SK-N-SH (cell line): ENCODE measurements at regions not wholly inside any gene's neighbourhood (a gene's known extent, or its start where the extent isn't known, plus 50 kb on each side); places are given as distances from the start of the nearest gene placed in this dataset.

Experiments used
- CTCF ChIA-PET: fragments of 300-600, 350-600 bp; formaldehyde crosslinking; extraction: SDS; loops from one replicate; lab custom pipeline; 2021; lab: Yijun Ruan, JAX
- POLR2A ChIA-PET: fragments of 350-600 bp; sonication (Branson Sonifier 250); formaldehyde crosslinking; extraction: SDS; loops from one replicate; lab custom pipeline; 2020; ENCODE audit warnings: antibody characterized with exemption, inconsistent platforms; lab: Yijun Ruan, JAX
- DNase-seq: peaks from one replicate; pipeline ENCODE4 v3.0.0; 2012
- H2AFZ ChIP-seq: fragments of 200-600 bp; sonication (generic); 2 replicates; pipeline ENCODE4 v1.8.1; 2016; ENCODE audit warnings: antibody characterized with exemption, mild to moderate bottlenecking, low read depth
- H3F3A ChIP-seq: fragments of 200-600 bp; sonication (generic); replicated peaks from 2 replicates; pipeline ENCODE3; 2016; ENCODE audit warnings: antibody characterized with exemption, mild to moderate bottlenecking; ENCODE audit not compliant: insufficient read depth
- H3K27ac ChIP-seq, 2 experiments: fragments of 200-500 bp in 1 of 2; fragments of 200-600 bp in 1 of 2; sonication (Bioruptor generic) in 1 of 2; sonication (generic), shearing (Covaris generic) in 1 of 2; 2 replicates each; pipeline versions ENCODE4 v1.5.1 to v1.6.1; 2014 to 2016; ENCODE audit warnings: low read depth in 2 of 2, inconsistent platforms in 1 of 2, low read length in 1 of 2, mild to moderate bottlenecking in 1 of 2, mixed read lengths in 1 of 2
- H3K27me3 ChIP-seq: fragments of 200-600 bp; sonication (generic), shearing (Covaris generic); 2 replicates; pipeline ENCODE4 v1.6.1; 2016; ENCODE audit warnings: mixed run types; ENCODE audit not compliant: insufficient read depth
- H3K36me3 ChIP-seq, 2 experiments: fragments of 200-500 bp in 1 of 2; fragments of 200-600 bp in 1 of 2; sonication (Bioruptor generic) in 1 of 2; sonication (generic) in 1 of 2; replicated peaks in 1 of 2; 2 replicates each; pipeline versions ENCODE3 to v1.5.1; 2014 to 2016; ENCODE audit warnings: low read length in 1 of 2, mild to moderate bottlenecking in 1 of 2; ENCODE audit not compliant: insufficient read depth in 2 of 2, control insufficient read depth in 1 of 2
- H3K4me1 ChIP-seq, 2 experiments: fragments of 200-500 bp in 1 of 2; fragments of 200-600 bp in 1 of 2; sonication (Bioruptor generic) in 1 of 2; sonication (generic), shearing (Covaris generic) in 1 of 2; 2 replicates each; pipeline versions ENCODE4 v1.5.1 to v1.6.1; 2014 to 2016; ENCODE audit warnings: low read depth in 1 of 2, low read length in 1 of 2, mixed run types in 1 of 2; ENCODE audit not compliant: insufficient read depth in 2 of 2, control insufficient read depth in 1 of 2
- H3K4me2 ChIP-seq: fragments of 200-600 bp; sonication (generic), shearing (Covaris generic); 2 replicates; pipeline ENCODE4 v1.6.1; 2017; ENCODE audit warnings: mixed run types
- H3K4me3 ChIP-seq, 2 experiments: fragments of 200-500 bp in 1 of 2; fragments of 200-600 bp in 1 of 2; sonication (Bioruptor generic) in 1 of 2; sonication (generic), shearing (Covaris generic) in 1 of 2; 2 replicates each; pipeline versions ENCODE4 v1.5.1 to v1.8.1; 2014 to 2016; ENCODE audit warnings: low read depth in 2 of 2, inconsistent platforms in 1 of 2, low read length in 1 of 2, mild to moderate bottlenecking in 1 of 2, mixed read lengths in 1 of 2, moderate library complexity in 1 of 2
- H3K79me2 ChIP-seq: fragments of 200-600 bp; sonication (generic); 2 replicates; pipeline ENCODE4 v1.8.1; 2017; ENCODE audit warnings: mild to moderate bottlenecking; ENCODE audit not compliant: insufficient read depth
- H3K9ac ChIP-seq: fragments of 200-600 bp; sonication (generic); 2 replicates; pipeline ENCODE4 v1.6.1; 2017; ENCODE audit warnings: mixed run types
- H3K9me2 ChIP-seq: fragments of 200-600 bp; sonication (generic); 2 replicates; pipeline ENCODE4 v1.6.1; 2017; ENCODE audit warnings: mixed run types
- H3K9me3 ChIP-seq: fragments of 200-600 bp; sonication (generic); 2 replicates; pipeline ENCODE4 v1.6.1; 2017; ENCODE audit warnings: mixed run types, mild to moderate bottlenecking, moderate library complexity
- H4K20me1 ChIP-seq: fragments of 200-600 bp; sonication (generic); 2 replicates; pipeline ENCODE4 v1.6.1; 2017; ENCODE audit warnings: mild to moderate bottlenecking, mixed run types; ENCODE audit not compliant: insufficient read depth
- ELF1 ChIP-seq: IDR thresholded peaks from 2 replicates; pipeline ENCODE4 v1.4.0; 2012
- EP300 ChIP-seq, 2 experiments: IDR thresholded peaks; 2 replicates each; pipeline versions ENCODE4 v1.4.0 to v1.6.1; 2012; ENCODE audit warnings: borderline replicate concordance in 1 of 2, low read depth in 1 of 2, low read length in 1 of 2
- FOSL2 ChIP-seq: IDR thresholded peaks from 2 replicates; pipeline ENCODE4 v1.4.0; 2012; ENCODE audit warnings: low read depth, mild to moderate bottlenecking, moderate library complexity, borderline replicate concordance
- MEF2A ChIP-seq: IDR thresholded peaks from 2 replicates; pipeline ENCODE4 v1.4.0; 2012; ENCODE audit warnings: low read depth, borderline replicate concordance
- NRF1 ChIP-seq: IDR thresholded peaks from 2 replicates; pipeline ENCODE4 v1.6.1; 2012; ENCODE audit warnings: low read depth, mild to moderate bottlenecking, low read length
- POLR2AphosphoS5 ChIP-seq: IDR thresholded peaks from 2 replicates; pipeline ENCODE4 v1.6.1; 2012; ENCODE audit warnings: low read depth, low read length
- RCOR1 ChIP-seq: fragments of 150-350 bp; IDR thresholded peaks from 2 replicates; pipeline ENCODE4 v1.6.1; 2017; ENCODE audit warnings: antibody characterized with exemption, low read length
- TCF12 ChIP-seq: IDR thresholded peaks from 2 replicates; pipeline ENCODE4 v1.4.0; 2012
- TEAD4 ChIP-seq: IDR thresholded peaks from 2 replicates; pipeline ENCODE4 v1.4.0; 2012; ENCODE audit warnings: mild to moderate bottlenecking, borderline replicate concordance; ENCODE audit not compliant: insufficient read depth
- WGBS: methylation state at CpG from one replicate; pipeline ENCODE4 v1.1.6; 2017; ENCODE audit warnings: low lambda C conversion rate; 5-methylcytosine and 5-hydroxymethylcytosine counted together
- TF ChIP-seq, protein P1 (sequence below): IDR thresholded peaks from 2 replicates; pipeline ENCODE4 v1.4.0; 2012; ENCODE audit warnings: low read depth, borderline replicate concordance
- TF ChIP-seq, protein P2 (sequence below): fragments of 150-350 bp; IDR thresholded peaks from 2 replicates; pipeline ENCODE4 v1.6.1; 2017; ENCODE audit warnings: antibody characterized with exemption, low read length, low read depth, borderline replicate concordance

DNA sequence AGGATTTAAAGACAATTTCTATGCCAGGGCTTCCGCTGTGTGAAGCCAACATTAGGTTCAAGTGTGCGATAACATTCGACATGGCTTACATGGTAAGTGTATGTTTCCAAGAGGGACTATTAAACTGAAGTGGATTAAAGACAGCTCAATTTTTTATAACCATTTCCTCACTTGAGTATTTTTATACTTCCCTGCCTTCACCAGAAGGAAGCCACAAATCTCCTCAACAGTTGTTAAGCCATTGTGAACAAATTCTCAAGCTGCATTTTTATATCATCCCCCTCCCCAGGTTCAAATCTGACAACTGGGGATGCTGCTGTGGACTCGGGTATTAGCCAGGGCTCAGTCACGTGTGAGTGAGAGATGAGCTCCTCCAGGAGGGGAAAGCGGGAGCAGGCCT is 116.3 kb downstream of the RHOU start:
- no peak overlapping the region for H3K4me3 ChIP-seq
- DNase-seq, result no peak
- H3K79me2 ChIP-seq, result no peaks in the 10 kb centered on the region
- H3K36me3 ChIP-seq, result no peaks in the 10 kb centered on the region
- CTCF ChIA-PET, result no interaction called here
- no peaks in the 10 kb centered on the region for H3F3A ChIP-seq
- H3K4me1 ChIP-seq, result peaks cover 0 to 2% of the 10 kb centered on the region in 2 experiments; a peak in 1 of 4 replicates
- no peaks in the 10 kb centered on the region for H3K9me3 ChIP-seq
- no peaks in the 10 kb centered on the region for H4K20me1 ChIP-seq
- 90% methylated on average over 6 of the region's 6 CpGs for WGBS
- no peak for TF ChIP-seq EP300 (IDR thresholded peaks at IDR 0.05; ENCODE audit: borderline replicate concordance in 1 of 2, low read depth in 1 of 2, low read length in 1 of 2)
- no peak for TF ChIP-seq TEAD4
- no peak for TF ChIP-seq FOSL2
- TF ChIP-seq, protein P1, sequence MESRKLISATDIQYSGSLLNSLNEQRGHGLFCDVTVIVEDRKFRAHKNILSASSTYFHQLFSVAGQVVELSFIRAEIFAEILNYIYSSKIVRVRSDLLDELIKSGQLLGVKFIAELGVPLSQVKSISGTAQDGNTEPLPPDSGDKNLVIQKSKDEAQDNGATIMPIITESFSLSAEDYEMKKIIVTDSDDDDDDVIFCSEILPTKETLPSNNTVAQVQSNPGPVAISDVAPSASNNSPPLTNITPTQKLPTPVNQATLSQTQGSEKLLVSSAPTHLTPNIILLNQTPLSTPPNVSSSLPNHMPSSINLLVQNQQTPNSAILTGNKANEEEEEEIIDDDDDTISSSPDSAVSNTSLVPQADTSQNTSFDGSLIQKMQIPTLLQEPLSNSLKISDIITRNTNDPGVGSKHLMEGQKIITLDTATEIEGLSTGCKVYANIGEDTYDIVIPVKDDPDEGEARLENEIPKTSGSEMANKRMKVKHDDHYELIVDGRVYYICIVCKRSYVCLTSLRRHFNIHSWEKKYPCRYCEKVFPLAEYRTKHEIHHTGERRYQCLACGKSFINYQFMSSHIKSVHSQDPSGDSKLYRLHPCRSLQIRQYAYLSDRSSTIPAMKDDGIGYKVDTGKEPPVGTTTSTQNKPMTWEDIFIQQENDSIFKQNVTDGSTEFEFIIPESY, result no peak
- no peak for TF ChIP-seq ELF1
- TF ChIP-seq, protein P2, sequence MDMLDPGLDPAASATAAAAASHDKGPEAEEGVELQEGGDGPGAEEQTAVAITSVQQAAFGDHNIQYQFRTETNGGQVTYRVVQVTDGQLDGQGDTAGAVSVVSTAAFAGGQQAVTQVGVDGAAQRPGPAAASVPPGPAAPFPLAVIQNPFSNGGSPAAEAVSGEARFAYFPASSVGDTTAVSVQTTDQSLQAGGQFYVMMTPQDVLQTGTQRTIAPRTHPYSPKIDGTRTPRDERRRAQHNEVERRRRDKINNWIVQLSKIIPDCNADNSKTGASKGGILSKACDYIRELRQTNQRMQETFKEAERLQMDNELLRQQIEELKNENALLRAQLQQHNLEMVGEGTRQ, result no peak
- no peak for TF ChIP-seq TCF12
- TF ChIP-seq, all 33 proteins: peak for 0
- Histone ChIP-seq H2AFZ (no peak overlapping the region), H3K4me2 (no peak overlapping the region), H3K27me3 (no peaks in the 10 kb centered on the region), H3K27ac (no peak overlapping the region), H3K9me2 (no peaks in the 10 kb centered on the region), H3K9ac (no peak overlapping the region)
- POLR2A ChIA-PET, result no interaction called here

DNA sequence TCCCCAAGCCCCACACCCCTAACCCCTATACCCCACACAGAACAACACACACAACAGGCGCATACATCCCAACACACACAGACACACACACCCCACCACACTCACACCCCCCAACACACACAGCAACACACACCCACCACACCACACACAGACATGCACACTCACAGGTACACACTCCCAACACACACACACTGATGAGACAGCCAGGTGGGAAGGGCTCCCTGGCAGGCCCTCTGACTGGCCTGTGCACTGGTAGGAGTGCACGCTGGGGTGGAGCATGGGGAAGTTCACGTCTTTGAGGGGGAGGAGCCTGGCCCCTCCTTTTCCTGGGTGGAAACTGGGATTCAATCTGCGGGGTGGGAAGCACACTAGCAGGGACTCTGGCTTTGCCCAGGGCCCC is 116.7 kb downstream of the RHOU start:
- Histone ChIP-seq H3K4me1 (peaks cover 0 to 2% of the 10 kb centered on the region in 2 experiments; a peak in 1 of 4 replicates), H3K27me3 (no peaks in the 10 kb centered on the region), H2AFZ (no peak overlapping the region), H4K20me1 (no peaks in the 10 kb centered on the region), H3K36me3 (no peaks in the 10 kb centered on the region), H3K4me2 (no peak overlapping the region), H3F3A (no peaks in the 10 kb centered on the region), H3K27ac (no peak overlapping the region), H3K9ac (no peak overlapping the region), H3K9me2 (no peaks in the 10 kb centered on the region), H3K4me3 (no peak overlapping the region), H3K79me2 (no peaks in the 10 kb centered on the region), H3K9me3 (no peaks in the 10 kb centered on the region)
- TF ChIP-seq, protein P1, result no peak
- TF ChIP-seq POLR2AphosphoS5 (no peak), NRF1 (no peak), MEF2A (no peak), RCOR1 (no peak), FOSL2 (no peak)
- CTCF ChIA-PET, result no interaction called here
- POLR2A ChIA-PET, result no interaction called here
- WGBS, result 85% methylated on average over 4 of the region's 4 CpGs
- no peak for DNase-seq
